ENCODE measurements at regions not wholly inside any gene's neighbourhood (a gene's known extent, or its start where the extent isn't known, plus 50 kb on each side); places are given as distances from the start of the nearest gene placed in this dataset.
"Not testable (repeated sequence)": the region's sequence is repeated elsewhere in the genome, so short reads cannot be mapped to it uniquely, and the experiment has no call there.

DNA sequence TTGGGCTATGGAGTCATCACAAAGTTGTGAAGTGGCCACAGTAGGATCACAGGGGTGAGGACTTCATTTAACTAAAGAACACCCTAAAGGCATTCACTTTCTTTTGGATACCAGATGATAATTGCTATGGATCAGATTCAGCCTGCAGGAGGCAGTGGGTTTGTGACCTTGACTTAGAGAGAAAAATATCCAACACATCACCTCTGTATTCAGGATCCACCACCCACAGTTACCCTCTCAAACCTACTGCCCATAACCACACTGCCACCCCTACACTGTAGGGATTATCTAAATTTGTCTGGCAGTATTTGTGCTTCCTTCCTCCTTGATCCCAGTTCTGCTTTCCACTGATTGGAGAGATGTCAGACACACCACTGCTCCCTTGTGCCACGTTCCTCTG lies 269.4 kb downstream of the MYCN start:
- DNase-seq (ENCODE audit: low read depth in 1 of 2, low spot score in 1 of 2): no peak

DNA sequence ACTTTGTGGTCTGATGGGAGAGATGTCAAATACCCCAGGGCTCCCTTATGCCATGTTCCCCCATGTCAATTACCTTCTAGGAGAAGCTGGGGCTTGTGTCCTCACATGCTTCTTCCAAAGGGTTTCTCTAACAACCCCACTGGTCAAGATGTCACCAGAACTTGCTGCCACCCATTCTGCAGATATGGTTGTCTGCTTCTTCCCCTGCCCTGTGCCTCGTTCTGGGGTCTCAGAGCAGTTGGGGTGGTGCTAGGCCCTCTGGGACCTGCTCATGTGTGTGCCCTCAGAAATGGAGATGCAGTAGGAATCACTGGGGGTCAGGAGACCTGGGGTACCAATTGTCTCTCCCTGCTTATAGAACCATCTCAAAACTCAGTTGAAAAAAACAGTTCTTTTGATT lies 268.6 kb downstream of the MYCN start:
- no peak for DNase-seq (ENCODE audit: low read depth in 1 of 2, low spot score in 1 of 2)

DNA sequence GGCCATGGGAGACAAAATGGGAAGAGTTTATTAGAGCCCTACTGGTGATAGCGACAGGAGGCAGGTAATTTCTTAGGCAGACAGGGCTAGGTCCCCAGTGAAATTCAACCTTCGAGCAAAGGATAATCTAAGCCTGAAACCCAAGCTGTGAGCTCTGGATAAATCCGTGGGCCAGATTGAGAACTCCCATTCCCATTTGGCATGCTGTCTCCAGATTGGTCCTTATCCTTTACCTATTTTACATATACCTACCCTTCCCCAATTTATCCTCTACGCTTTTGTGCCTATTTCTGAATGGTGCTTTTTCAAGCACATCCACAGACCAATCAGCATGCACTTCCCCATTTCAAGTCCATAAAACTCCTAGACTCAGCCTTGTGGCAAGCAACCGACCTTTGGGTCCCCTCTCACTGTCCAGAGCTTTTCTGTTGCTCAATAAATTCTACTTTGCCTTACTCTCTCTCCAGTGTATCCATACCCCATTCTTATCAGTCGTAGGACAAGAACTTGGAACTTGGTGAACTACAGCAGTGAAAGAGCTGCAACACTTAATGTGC lies 268.0 kb downstream of the MYCN start:
- no peak for DNase-seq (ENCODE audit: low read depth in 1 of 2, low spot score in 1 of 2)

DNA sequence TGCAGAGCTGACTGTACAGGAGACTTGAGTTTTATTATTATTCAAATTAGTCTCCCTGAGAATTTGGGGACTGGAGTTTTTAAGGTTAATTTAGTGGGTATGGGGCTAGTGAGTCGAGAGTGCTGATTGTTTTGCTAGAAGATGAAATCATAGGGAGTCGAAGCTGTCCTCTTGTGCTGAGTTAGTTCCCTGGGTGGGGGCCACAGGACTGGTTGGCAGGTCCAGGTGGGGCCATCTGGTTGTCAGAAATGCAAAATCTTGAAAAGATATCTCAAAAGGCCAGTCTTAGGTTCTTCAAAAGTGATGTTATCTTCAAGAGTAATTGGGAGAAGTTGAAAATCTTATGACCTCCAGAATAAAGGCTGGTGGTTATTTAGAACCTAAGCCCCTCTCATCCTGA lies 267.3 kb downstream of the MYCN start:
- DNase-seq (ENCODE audit: low read depth in 1 of 2, low spot score in 1 of 2): no peak

DNA sequence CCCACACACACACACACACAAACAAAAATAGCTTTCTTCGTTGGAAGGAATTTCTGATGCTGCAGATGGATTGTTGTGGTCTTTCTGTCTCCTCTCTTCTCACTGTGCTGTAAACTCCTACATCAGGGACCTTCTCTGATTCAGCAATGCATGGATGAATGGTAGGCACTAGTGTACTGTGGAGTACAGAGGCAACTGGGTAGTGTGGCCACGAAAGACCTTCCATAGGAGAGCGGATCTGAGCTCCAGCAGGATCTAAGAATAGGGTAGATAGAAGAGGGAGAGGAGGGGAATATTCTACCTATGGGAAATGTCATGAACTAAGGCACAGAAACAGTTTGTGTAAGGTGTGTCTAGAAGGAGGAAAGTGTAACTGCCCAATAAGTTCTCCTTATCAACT lies 266.8 kb downstream of the MYCN start:
- DNase-seq (ENCODE audit: low read depth in 1 of 2, low spot score in 1 of 2): no peak

DNA sequence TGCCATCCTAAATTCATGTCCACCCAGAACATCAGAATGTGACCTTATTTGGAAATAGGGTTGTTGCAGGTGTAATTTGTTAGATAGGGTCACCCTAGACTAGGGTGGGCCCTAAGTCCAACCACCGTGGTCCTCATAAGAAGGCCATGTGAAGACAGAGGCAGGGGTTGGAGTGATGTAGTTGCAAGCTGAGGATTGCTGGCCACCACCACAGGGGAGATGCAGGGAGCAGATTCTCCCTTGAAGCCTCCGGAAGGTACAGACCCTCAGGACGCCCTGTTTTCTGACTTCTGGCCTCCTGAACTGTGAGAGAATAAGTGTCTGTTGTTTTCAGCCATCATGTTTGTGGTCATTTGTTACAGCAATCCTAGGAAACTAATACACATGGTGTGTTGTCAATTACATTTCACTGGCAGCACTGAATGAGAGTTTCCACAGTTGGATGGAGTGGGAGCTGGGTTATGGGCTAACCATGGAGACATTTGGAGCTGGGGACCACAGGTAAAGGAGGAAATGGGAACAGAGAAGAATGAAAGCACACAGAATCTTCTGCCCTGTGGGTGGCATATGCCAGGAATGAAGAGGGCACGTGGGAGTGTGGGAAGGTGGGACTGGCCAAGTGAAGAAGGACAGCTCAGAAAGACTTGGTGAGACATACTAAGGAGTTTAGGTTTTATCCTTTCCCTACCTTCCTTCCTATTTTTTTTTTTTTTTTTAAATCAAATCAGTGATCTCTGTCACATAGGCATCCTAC lies 266.0 kb downstream of the MYCN start:
- DNase-seq (ENCODE audit: low read depth in 1 of 2, low spot score in 1 of 2): no peak

DNA sequence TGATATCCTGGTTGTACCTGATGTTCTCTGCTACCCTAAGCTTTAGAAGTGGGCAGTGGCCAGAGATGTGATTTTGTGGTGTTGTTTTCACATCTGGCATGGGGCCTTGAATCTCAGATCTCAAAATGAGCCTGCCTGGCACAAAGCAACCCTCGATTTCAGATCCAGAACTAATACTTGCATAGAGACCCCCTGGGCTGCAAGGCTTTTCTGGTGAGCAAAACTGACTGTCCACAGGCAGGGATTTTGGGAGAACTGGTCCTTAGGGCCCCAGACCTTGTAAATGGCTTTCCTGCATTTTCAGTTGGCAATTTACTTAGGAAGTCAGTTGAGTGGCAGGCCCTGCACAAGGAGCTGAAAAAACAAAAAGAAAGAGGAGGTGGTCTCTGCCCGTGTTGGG lies 265.3 kb downstream of the MYCN start:
- no peak for DNase-seq (ENCODE audit: low read depth in 1 of 2, low spot score in 1 of 2)

DNA sequence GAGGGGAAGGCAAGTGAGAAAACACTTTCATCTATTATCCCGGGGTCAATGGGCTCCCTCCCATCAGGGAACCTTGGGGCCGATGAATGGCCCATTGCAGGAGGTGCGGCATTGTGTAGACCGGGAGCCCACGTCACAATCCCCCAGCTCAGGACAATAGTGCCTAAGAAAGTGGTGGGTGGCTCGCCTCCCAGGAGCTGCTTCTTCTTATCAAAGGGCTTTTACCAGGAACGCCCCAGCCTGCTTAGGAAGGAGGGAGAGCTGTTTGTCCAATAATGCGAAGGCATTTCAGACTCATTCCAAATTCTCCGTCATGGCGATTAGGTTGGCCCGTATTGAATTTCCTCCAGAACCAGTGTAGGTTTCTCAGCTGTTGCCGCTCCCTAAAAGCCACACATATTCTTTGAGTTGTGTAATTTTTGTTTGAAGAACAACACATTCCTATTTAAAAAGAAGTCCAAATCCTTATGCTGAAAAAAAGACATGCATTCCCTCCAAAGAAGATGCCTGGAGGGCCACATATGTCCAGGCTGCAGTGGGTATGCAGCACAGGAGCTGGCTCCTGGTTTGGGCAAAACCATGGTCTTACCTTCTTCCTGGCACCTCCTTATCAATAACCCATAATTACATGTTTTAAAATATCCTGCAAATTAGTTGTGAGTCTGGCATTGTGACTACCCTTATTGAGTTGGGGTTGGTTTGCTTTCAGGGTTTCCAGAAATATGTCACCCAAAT lies 264.7 kb downstream of the MYCN start:
- DNase-seq (ENCODE audit: low read depth in 1 of 2, low spot score in 1 of 2): no peak

DNA sequence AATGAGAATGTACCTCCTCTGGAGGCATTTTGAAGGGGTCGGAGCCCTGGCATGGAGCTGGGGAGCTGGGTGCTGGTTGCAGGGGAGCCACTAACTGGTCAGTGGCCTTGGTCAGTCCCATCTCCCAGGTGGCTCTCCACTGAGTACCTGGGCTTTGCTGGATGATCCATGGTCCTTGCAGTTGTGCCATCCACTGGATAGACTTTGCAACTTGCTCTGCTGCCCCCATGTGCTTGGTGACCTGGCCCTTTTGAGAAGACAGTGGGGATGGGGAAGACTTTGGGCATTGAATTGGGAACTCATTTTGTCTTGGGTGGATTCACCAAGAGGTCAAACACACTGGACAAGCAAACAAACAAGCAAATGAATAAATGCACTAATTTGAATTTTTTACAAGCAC lies 263.9 kb downstream of the MYCN start:
- DNase-seq (ENCODE audit: low read depth in 1 of 2, low spot score in 1 of 2): no peak

DNA sequence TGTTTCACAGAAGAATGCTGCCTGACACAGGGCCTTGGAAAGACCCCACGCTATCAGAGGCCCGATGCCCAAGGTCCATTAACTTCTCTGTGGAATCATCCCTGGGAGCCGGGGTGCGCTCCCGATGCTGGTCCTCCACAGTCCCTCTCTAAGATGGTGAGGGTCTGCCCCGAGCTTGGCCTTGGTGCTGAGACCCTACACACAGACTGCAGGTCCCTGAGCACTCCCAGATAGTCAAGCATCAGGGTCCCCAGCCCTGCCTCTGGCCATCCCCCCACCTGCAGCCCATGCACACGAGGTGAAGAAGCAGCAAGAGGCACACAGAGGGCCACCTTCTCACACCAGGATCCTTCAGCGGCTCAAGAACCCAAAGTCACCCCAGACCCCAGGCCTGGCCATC lies 263.3 kb downstream of the MYCN start:
- DNase-seq (ENCODE audit: low read depth in 1 of 2, low spot score in 1 of 2): no peak

DNA sequence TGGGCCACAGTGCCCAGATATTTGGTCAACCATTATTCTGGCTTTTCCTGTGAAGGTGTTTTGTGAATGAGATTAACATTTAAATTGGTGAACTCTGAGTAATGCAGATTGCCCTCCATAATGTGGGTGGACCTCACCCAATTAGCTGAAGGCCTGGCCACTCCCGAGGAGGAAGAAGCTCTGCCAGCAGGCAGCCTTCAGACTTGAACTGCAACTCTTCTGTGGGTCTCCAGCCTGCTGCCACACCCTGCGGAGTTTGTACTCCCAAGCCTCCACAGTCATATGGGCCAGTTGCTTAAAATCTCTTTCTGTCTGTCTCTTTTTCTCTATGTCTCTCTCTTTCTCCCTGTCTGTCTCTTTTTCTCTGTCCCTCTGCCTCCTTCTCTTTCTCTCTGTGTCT lies 262.7 kb downstream of the MYCN start:
- no peak for DNase-seq (ENCODE audit: low read depth in 1 of 2, low spot score in 1 of 2)

DNA sequence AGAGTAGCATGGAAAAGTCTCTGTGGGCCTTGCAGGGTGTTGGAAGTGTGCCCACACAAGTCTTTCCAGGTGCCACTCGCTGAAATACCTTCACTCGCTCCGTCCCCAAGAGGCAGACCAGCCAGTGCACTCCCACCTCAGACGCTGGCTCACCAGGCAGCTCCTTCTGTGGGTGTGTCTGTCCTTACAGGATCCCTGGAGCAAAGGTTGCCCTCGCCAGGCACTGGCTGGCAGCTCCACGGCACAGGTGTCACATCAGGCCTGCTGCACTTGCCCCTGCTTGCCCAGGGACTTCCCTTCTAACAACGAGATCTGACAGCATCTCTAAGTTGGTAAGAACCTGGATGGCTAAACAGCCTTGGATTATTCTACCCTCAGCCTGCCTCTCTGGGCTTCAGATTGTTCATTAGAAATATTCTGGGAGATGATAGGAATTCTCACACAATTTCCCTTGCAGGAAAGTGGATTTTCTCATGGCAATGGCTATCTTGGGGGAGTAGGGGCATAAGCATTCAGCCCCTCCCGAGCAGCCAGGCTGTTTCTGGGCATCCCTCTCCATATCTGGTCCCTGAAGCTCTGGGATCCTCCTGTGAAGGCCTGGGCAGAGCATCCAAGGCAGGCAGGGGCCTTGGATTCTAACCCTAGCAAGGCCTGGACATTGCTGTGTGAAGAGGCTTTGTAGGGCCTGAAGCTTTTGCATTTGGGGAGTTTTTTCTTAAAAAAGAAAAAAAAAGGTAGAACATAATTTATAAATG lies 262.1 kb downstream of the MYCN start:
- DNase-seq (ENCODE audit: low read depth in 1 of 2, low spot score in 1 of 2): no peak

DNA sequence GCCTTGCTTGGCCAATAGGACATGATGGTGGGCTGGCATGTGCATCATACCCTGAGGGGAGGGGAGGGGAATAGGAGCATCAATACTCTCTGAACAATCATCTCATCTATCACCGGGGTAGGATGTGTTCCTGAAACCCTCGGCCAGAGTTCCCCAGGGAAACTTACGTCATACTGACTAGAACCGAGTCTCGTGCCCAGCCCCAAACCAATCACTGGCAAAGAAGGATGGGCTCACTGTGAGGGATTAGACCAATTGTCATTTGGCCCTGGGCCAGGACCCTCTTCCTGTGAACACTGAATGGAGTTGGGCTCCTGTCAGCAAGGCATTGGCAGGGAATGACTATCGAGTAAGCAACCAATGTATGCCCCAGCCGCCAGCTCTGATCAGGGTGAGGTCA lies 261.5 kb downstream of the MYCN start:
- DNase-seq (ENCODE audit: low read depth in 1 of 2, low spot score in 1 of 2): no peak

DNA sequence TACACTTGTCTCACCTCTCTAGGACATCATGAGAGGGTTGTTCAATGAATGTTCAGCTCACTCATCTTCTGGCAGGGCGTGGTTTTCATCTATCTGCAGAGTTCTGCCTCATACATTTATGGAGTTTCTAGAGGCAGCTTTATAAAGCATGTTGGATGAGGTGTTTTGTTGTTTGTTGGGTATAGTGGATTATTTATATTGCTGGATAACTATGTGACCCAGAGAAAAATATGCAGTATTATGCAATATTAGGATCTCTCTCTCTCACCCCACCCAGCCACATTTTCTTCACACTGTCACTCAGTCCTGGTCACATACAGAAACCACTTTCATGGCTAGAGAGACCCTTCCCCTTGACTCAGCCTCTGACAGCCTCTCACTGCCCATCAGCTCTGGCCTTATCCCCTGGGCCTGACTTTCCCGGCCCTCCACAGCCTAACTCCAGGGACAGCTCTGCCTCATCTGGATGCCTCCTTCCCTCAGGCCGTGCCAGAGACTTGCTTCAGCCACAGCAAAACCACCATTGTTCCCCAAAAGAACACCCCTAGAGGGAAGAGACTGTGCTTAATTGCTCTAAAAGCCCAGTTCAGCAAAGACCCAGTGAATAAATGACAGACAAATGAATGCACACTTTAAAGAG lies 260.3 kb downstream of the MYCN start:
- no peak for DNase-seq (ENCODE audit: low read depth in 1 of 2, low spot score in 1 of 2)

DNA sequence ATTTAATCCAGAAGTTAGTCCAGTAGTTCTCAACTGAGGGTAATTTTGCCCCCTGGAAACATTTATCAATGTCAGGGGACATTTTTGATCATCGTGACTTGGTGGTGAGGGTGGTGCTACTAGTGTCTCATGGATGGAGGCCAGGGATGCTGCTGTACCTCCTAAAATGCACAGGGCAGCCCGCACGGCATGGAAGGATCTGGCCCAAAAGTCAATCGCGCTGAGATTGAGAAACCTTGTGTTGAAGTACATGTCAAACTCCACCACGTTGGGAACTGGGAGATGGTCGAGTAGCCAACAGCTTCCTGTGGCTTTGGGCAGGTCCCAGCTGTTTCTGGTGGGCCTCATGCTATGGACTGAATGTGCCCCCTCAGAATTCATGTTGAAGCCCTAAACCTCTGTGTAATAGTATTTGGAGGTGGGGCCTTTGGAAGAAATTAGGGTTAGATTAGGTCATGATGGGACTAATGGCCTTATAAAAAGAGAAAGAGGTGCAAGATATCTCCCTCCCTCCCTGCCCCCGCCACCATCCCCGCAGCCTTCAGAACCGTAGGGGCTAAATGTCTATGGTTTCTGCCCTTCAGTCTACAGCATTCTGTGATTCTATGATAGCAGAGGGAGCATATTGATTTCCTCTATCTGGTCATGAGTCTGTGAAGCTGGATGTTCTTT lies 259.7 kb downstream of the MYCN start:
- no peak for DNase-seq (ENCODE audit: low read depth in 1 of 2, low spot score in 1 of 2)

DNA sequence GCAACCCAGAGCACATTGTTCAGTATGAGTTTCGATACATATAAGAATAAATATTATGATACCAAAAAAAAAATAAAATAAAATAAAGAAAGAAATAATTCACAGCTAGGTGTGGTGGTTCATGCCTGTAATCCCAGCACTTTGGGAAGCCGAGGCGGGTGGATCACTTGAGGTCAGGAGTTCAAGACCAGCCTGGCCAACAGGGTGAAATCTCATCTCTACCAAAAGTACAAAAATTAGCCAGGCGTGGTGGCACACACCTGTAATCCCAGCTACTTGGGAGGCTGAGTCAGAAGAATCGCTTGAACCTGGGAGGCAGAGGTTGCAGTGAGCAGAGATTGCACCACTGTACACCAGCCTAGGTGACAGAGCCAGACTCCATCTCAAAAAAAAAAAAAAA lies 258.9 kb downstream of the MYCN start:
- DNase-seq (ENCODE audit: low read depth in 1 of 2, low spot score in 1 of 2): not testable (repeated sequence)

DNA sequence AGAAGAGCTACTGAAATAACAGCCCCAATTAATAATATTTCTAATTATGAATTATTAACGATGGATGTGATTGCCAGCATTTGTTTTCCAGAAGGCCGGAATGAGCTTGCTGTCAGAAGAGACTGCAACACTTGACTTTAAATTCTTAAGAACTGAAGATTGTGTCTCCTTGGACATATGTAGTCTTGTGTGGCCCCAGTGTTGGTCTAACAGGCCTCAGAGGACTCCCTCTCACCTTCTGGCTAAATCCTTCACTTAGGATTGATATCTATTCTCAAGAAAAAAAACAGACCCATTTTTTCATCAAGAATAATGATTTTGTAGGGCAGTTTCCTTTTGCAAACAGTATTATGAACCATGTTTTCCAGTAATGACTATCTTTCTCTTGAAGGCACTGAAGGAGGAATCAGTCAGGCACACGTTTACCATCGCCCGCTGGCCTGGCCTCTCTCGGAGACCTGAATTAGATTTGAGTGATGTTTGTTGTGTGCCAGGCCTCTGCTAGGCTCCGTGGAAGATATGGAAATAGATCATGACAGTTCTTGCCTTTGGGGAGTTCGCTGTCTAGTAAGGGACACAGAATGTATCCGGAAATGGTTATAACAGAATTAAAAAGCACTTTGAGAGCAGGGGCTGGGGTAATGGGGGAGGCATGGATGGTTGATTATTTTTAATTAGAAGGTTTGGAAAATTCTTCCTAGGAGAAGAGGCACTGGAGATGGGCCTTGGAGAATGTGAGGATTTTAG lies 258.0 kb downstream of the MYCN start:
- DNase-seq (ENCODE audit: low read depth in 1 of 2, low spot score in 1 of 2): no peak

DNA sequence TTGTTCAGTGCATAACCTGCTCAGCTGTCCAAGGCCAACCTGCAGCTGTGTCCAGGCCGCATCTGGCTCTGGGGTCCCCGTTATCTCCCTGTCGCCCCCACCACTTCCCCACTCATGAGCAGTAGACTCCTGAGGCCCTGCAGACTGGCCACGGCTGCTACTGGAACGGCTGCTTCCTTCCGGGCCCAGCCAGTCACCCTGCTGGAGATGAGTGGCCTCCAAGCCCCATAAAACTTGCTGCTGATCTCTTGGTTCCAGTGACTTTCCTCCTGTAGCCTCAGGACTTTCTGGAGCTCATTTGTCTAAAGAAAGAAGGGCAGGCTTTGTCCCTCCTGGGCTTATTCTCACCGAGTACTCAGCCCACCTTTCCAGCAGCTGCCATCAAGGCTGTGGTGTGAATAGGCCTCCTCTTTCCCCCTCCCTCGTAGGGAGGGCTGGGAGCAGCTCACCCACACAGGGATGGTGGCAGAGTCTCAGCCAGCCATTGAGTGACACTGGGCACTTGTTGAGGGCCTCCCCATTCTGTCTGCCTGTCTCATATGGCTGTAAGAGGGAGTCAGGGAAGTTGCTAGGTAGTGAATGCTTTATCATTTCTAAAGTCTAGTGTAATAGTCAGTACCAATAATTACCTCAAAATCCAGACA lies 257.3 kb downstream of the MYCN start:
- no peak for DNase-seq (ENCODE audit: low read depth in 1 of 2, low spot score in 1 of 2)

DNA sequence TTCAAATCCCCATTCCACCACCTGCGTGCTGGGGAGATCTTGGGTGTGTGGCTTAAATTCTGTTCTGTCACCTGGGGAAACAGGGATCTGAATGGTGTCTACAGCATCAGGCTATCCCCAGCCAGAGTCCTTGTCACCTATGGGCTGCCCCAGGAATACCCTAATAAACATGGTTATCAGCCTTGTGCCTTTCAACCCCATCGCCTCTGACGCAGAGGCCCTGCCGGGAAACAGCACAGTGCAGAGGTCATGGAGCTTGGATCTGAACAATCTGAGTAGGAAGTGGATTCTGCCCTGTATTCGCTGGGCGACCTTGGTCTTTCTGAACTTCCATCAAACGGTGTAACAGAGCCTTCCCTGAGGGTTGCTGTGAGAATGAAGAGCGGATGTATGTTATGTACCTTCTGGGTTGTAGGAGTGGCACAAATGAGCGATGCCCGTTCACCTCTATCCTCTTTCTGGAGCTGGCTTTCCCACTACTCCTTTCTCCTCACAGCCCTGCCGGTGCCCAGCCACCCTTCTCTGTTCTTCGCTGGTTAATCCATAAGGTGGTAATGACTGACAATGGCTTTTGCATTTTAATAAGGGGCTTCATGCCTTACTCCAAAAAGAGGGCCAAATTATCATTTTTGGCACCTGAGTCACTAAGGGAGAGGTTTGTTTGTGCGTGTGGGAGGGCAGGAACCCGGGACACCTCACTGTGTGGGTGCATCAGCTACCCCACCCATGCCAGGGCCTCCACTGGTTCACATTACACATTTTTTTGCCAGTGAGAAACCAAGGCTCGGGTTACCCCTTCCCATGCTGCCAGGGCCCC lies 256.5 kb downstream of the MYCN start:
- no peak for DNase-seq (ENCODE audit: low read depth in 1 of 2, low spot score in 1 of 2)
